ENCODE measurements at regions not wholly inside any gene's neighbourhood (a gene's known extent, or its start where the extent isn't known, plus 50 kb on each side); places are given as distances from the start of the nearest gene placed in this dataset.
A peak's percentile ranks its signal among the peaks of the same experiment; 100 is the strongest.
"Not testable (repeated sequence)": the region's sequence is repeated elsewhere in the genome, so short reads cannot be mapped to it uniquely, and the experiment has no call there.

DNA sequence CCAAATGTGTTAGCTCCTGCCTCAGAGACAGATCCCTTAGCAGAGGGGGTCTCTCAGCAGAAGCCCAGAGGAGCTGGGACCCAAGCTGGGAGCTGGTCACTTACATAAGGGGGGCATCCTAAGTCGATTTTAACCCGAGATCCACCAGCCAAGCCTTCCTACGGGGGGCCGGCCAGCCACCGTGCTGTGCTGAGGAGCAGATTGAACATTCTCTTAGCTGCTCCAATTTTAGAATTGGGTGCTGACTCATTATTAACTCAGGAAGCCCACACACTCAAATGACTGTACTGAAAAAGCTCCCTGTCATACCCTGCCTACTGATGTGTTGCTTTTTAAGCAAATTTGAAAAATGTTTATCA is 373.0 kb downstream of the BCL2L11 start:
- H3K27me3 ChIP-seq; H3K36me3 ChIP-seq; DNase-seq; intact Hi-C loops (cut with DNase I); H3K9me3 ChIP-seq: not testable (repeated sequence)
- Histone ChIP-seq H3K4me3 (peak overlapping the region in 2 of 4 donors; percentile 29 to 53), H3K27ac (peak overlapping the region in 3 of 4 donors; percentile 53 to 82 (median 68)), H3K4me1 (peaks cover 0 to 28% (median 10%) of the 10 kb centered on the region in 3 donors)
- 0 to 45% methylated on average over 1 to 5 of the region's 5 CpGs for WGBS, 2 donors

DNA sequence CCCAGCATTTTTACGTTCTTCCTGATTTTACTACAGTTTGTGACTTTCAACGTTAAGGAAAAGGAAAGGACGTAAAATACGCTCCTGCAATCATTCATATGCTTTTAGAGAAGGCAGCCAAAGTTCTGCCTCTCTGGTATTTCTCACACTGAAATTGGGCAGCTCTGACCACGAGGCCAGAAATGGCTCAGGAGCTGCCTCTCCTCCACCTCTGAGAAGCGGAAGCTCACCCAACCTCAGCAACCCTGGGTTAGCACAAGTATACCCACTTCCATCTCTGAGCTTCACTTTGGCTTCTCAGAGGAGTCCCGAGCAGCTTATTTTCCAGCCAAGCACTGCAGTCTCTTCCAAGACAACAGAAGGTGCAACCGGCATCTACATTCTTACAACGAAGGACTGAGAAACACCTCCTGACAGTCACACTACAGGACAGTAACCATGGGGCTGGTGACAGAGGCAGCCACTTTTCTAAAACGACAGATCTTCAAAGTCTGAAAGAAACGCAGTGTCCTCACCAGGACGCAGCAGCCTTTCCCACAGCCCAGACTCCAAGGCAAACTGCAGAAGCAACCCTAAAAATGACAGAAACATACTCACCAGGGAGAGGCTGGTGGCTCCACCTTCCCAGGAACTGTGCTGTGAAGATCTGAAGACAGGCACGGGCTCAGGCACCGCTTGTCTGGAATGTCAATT is 373.7 kb downstream of the BCL2L11 start:
- H3K36me3 ChIP-seq; DNase-seq; intact Hi-C loops (cut with DNase I); H3K27me3 ChIP-seq; H3K9me3 ChIP-seq: not testable (repeated sequence)
- Histone ChIP-seq H3K4me3 (peak overlapping the region; percentile 16 to 55 (median 36)), H3K27ac (peak overlapping the region; percentile 62 to 78 (median 70)), H3K4me1 (peaks cover 0 to 28% (median 10%) of the 10 kb centered on the region in 3 donors)
- WGBS, 2 donors = 4 to 10% methylated on average over 4 to 5 of the region's 14 CpGs

DNA sequence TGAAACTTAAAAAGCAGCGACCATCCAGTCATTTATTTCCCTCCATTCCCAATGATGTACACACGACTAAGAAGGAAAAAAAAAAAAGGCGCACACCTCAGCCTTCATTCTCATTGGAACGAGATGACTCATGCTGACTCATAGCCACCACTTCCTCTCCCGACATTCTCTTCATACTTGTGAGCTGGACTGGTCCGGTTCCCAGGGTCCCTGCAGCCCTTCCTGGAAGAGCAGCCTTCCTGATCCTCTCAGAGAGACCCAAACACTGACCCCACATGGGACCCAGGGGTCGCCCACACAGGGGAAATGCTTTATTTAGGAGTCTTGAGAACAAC is 374.2 kb downstream of the BCL2L11 start:
- DNase-seq; H3K36me3 ChIP-seq; intact Hi-C loops (cut with DNase I); H3K27me3 ChIP-seq; H3K9me3 ChIP-seq: not testable (repeated sequence)
- WGBS, 2 donors = no CpG with 5 or more reads among the region's 7 CpGs
- Histone ChIP-seq H3K4me1 (peaks cover 0 to 28% (median 10%) of the 10 kb centered on the region in 3 donors), H3K27ac (peak overlapping the region; percentile 62 to 78 (median 70)), H3K4me3 (peak overlapping the region in 3 of 4 donors; percentile 35 to 55 (median 37))

DNA sequence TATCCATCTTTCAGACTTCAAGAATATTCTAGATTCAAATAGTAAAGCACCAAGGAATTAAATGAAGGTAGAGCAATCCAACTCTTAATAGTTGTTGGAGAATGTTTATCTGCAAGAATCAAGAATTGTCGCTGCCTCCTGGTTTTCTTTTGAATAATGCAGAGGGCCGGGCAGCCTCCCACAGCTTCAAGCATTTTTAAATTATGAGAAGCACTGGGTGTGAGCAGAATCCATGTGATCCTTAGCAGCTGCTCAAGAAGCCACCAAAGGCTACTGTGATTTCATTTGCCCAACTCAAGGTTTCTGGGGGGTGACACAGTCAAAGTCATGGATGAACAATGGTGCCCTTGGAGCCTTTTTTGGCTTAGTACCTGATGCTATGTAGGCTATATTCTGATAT is 374.9 kb downstream of the BCL2L11 start:
- H3K27me3 ChIP-seq; DNase-seq; H3K9me3 ChIP-seq; H3K4me3 ChIP-seq; H3K36me3 ChIP-seq; intact Hi-C loops (cut with DNase I): not testable (repeated sequence)
- Histone ChIP-seq H3K4me1 (peaks cover 0 to 28% (median 10%) of the 10 kb centered on the region in 3 donors), H3K27ac (peak overlapping the region in 3 of 4 donors; percentile 22 to 45 (median 38))
- WGBS, 2 donors = no CpG with 5 or more reads among the region's 2 CpGs

DNA sequence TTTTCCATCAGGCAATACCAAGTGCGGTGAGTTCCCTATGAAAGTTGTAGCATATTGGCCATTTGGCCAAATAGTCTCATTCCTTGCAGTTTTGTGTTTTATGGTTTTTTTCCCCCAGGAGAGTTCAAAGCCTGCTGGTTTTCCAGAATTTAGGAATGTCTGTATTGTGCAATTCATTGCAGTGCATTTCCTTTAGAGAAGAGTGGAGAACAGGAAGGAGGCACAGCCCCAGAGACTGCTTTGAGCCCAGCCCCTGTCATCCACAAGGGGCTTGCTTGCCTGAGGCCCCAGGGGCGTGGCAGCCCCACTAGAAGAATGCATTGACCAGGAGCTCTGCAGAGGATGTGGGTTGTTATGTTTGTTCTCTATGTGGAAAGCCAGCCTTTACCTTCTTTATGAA is 375.5 kb downstream of the BCL2L11 start:
- H3K27me3 ChIP-seq; H3K36me3 ChIP-seq; intact Hi-C loops (cut with DNase I); DNase-seq; H3K4me3 ChIP-seq; H3K9me3 ChIP-seq: not testable (repeated sequence)
- Histone ChIP-seq H3K4me1 (peaks cover 0 to 28% (median 10%) of the 10 kb centered on the region in 3 donors), H3K27ac (peak overlapping the region in 3 of 4 donors; percentile 22 to 45 (median 38))
- WGBS, 2 donors = 67 to 91% methylated on average over 1 to 2 of the region's 2 CpGs

DNA sequence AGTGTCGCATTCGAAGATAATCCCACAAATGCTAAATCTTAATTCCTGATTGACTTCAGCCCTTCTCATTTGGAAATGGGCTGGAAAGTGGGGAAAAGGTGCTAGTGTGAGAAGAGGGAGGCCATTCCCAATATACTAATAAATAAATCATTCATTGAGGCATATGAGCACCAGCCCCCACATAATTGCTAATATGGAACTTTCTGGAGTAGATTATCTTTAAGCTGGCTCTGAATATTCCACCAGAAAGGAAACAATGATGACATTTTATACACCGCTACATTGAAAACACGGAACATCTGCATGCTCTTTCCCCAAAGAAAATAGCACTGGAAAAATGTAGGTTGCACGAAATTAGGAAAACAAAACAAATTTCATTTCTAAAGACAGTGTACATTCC is 376.1 kb downstream of the BCL2L11 start:
- WGBS, 2 donors = 66 to 68% methylated on average over 3 to 4 of the region's 5 CpGs
- Histone ChIP-seq H3K4me1 (peaks cover 0 to 28% (median 10%) of the 10 kb centered on the region in 3 donors), H3K27ac (peak overlapping the region in 1 of 4 donors; percentile 28)
- H3K36me3 ChIP-seq; H3K27me3 ChIP-seq; H3K4me3 ChIP-seq; intact Hi-C loops (cut with DNase I); H3K9me3 ChIP-seq; DNase-seq: not testable (repeated sequence)

DNA sequence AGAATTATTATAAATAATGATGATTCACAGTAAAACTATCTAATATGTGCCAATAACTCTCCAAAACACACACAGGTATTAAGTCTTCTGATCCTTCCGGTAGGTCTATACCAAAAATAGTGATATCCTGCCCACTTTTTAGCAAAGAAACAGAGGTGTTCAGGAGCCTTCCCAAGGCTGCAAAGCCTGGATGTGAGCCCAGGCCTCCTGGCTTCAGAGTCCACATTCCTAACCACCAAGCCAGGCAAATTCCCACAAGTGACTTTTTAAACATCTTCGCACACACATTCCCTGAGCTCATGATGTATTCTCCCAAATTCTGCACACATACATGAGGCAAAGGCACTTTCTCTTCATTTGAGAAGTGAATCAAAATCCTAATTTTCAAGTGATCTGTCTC is 376.6 kb downstream of the BCL2L11 start:
- DNase-seq; H3K4me3 ChIP-seq; H3K9me3 ChIP-seq; intact Hi-C loops (cut with DNase I); H3K36me3 ChIP-seq; H3K27me3 ChIP-seq; H3K27ac ChIP-seq: not testable (repeated sequence)
- 14 to 25% methylated on average over 1 of the region's 2 CpGs for WGBS, 2 donors
- peaks cover 0 to 28% (median 10%) of the 10 kb centered on the region in 3 donors for H3K4me1 ChIP-seq

DNA sequence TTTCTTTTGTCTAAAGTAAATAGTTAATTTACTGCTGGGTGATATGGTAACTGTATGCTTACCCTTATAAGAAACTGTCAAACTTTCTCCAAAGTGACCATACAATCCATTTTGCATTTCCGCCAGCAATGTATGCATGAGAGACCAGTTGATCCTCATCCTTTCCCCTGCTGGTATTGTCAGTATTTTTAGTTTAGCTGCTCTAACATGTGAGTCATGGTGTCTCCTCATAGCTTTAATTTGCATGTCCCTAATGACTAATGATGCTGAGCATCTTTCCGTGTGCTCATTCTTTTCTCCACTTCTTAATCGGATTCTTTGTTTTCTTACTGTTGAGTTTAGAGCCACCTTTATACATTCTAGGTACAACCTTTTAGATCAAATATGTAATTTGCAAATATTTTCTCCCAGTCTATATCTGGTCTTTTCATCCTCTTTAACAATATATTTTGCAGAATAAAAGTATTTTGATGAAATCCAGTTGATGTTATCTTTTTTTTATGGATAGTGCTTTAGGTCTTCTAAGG is 379.9 kb downstream of the BCL2L11 start:
- H3K27ac ChIP-seq; H3K36me3 ChIP-seq; H3K27me3 ChIP-seq; DNase-seq; H3K4me3 ChIP-seq; H3K9me3 ChIP-seq; intact Hi-C loops (cut with DNase I): not testable (repeated sequence)
- peaks cover 0 to 19% (median 7%) of the 10 kb centered on the region in 3 donors for H3K4me1 ChIP-seq
- 17 to 22% methylated on average over 1 to 2 of the region's 3 CpGs for WGBS, 2 donors

DNA sequence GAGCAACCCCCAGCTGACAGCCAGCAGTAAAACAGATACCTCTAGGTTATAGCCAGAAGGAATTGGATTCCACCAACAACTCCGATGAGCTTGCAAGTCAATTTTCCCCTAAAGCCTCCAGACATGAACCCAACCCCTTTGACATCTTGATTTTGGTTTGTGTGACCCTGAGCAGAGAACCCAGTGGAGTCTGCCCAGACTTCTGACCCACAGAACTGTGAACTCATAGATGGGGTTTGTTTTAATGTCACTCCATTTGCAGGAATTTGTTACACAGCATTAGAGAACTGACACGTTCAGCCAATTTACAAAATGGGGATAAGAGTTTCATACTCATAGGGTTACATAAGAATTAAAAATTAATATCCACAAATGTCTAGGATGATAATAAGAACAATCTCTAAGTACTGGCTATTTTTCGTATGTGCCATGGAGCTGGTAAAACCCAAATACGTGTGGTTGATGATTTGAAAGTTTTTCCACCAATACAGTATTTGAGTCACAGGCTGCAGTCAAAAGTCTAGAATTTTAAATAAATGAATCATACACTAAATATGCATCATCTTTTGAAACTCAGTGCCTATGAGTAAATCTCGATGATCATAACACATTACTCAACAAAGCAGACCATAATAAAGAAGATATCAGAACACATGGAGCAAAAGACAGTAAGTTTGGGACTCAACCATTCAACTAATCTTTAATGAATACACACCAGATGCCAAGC is 380.0 kb downstream of the ANAPC1 start:
- H3K4me1 ChIP-seq; DNase-seq; intact Hi-C loops (cut with DNase I); H3K36me3 ChIP-seq; H3K27ac ChIP-seq; H3K27me3 ChIP-seq; H3K4me3 ChIP-seq; H3K9me3 ChIP-seq: not testable (repeated sequence)
- no CpG with 5 or more reads among the region's 5 CpGs for WGBS, 2 donors

DNA sequence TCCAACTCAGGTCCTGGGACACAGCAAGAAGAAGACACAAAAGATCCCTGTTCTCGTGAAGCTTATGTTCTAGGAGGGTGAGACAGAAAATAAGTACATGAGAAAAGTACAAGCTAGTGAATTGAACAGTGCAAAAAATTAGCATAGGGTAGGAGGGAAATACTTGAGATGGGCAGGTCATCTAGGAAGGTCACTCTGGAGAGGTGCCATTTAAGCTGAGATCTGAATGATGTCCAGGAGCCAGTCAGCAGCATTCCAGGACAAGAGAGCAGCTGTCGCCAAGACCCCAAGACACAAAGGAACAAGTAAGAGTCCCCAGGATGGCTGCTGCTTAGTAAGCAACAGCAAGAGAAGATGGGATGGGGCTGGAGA is 379.4 kb downstream of the ANAPC1 start:
- intact Hi-C loops (cut with DNase I); H3K9me3 ChIP-seq; H3K27ac ChIP-seq; H3K36me3 ChIP-seq; H3K27me3 ChIP-seq; H3K4me1 ChIP-seq; H3K4me3 ChIP-seq; DNase-seq: not testable (repeated sequence)
- WGBS, 2 donors = 56 to 73% methylated on average over 1 of the region's 2 CpGs

DNA sequence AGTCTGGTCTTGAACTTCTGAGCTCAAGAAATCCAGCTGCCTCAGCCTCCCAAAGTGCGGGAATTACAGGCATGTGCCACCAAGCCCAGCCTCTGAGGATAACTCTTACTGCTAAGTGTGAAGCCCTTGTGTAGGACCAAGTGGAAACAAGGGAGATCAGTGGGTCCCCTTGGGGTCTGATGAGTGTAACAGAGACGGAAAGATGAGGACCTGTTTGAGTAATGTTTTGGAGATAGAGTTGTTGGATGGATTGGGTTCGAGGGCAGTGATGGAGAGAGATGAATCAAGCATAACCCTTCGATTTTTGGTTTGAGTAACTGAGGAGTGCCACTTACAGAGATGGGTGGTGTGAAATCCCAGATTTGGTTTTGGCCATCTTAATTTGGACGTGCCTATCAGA is 378.7 kb downstream of the ANAPC1 start:
- H3K27ac ChIP-seq; DNase-seq; H3K4me3 ChIP-seq; H3K27me3 ChIP-seq; intact Hi-C loops (cut with DNase I); H3K36me3 ChIP-seq; H3K9me3 ChIP-seq; H3K4me1 ChIP-seq: not testable (repeated sequence)
- 23 to 42% methylated on average over 3 to 4 of the region's 5 CpGs for WGBS, 2 donors

DNA sequence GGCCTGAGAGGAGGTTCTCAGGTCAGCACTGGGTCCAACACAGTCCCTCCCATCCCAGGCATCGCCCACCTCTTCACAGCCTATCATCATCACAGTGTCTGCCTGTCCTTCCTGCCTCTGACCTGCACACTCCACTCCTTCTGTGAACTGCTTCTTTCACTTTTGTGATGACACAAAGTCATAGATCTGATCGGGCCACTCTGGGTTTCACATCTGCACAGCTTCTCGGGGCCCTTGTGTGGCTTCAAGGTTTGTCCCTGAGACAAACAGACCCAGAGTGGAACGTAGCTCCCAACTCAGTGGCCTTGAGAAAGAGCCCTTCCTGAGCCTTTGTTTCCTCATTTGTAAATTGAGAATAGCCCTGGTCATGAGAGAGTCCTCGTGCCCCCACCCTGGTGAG is 377.1 kb downstream of the ANAPC1 start:
- H3K9me3 ChIP-seq; intact Hi-C loops (cut with DNase I); H3K4me1 ChIP-seq; DNase-seq; H3K27me3 ChIP-seq; H3K4me3 ChIP-seq; H3K36me3 ChIP-seq; H3K27ac ChIP-seq: not testable (repeated sequence)
- WGBS, 2 donors = no CpG with 5 or more reads among the region's 5 CpGs

DNA sequence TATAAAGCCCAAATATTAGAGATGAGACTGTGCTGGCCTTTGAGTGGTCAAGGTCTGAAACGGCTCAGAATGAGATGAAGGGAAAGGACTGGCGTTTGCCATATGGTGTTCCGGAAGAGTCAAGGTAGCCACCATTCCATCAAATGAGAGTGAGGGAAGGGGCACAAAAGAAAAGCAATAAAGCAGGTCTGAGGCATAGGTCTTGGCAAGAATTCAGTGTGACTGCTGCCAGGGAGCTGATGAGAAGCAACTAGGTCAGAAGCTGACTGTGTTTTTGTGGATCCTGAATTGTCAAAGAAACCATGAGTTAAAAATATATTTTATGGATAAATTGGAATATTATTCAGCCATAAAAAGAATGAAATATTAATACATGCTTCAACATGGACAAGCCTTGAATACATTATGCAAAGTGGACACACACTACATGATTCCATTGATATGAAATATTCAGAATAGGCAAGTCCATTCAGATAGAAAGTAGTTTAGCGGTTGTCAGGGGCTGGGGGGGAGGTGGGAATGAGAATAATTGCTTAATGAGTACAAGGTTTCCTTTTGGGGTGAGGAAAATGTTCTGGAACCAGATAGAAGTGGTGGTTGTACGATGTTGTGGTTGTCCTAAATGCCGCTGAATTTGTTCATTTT is 374.6 kb downstream of the ANAPC1 start:
- DNase-seq; H3K27me3 ChIP-seq; H3K4me3 ChIP-seq; H3K27ac ChIP-seq; H3K9me3 ChIP-seq; intact Hi-C loops (cut with DNase I); H3K36me3 ChIP-seq; H3K4me1 ChIP-seq: not testable (repeated sequence)
- WGBS, 2 donors = 86 to 89% methylated on average over 6 of the region's 6 CpGs

All from esophagus squamous epithelium (tissue), 5 donors.